ENCODE measurements at regions not wholly inside any gene's neighbourhood (a gene's known extent, or its start where the extent isn't known, plus 50 kb on each side); places are given as distances from the start of the nearest gene placed in this dataset.

GRCh38 chr7:152565731-152566130 lies 110.2 kb downstream of the XRCC2 start:
- no peak overlapping the region for H3K27ac ChIP-seq (ENCODE audit: low read depth, low read length, poor library complexity, severe bottlenecking)
- no TSS peak for BruUV-seq (replicated peaks)
- H3K4me3 ChIP-seq (ENCODE audit: low read depth, low read length, poor library complexity, severe bottlenecking): no peak overlapping the region
- intact Hi-C loops (cut with micrococcal nuclease; ENCODE audit: unreplicated experiment): no loop called here
- ChIA-PET CTCF (no interaction called here), POLR2A (ENCODE audit: low non-redundant PET) (no interaction called here)
- DNase-seq (ENCODE audit: low spot score): no peak
- no peaks in the 10 kb centered on the region for H3K4me1 ChIP-seq (ENCODE audit: insufficient read depth, low read length, poor library complexity, severe bottlenecking)
- no peaks in the 10 kb centered on the region for H3K9me3 ChIP-seq (ENCODE audit: low read depth, low read length, poor library complexity, severe bottlenecking)
- no peaks in the 10 kb centered on the region for H3K27me3 ChIP-seq (replicated peaks; ENCODE audit: insufficient read depth, low read depth, low read length, poor library complexity)
- no peaks in the 10 kb centered on the region for H3K36me3 ChIP-seq (ENCODE audit: insufficient read depth, low read length, poor library complexity, severe bottlenecking)
- TF ChIP-seq EZH2 (IDR thresholded peaks at IDR 0.05; ENCODE audit: borderline replicate concordance, low read depth, low read length, poor library complexity, severe bottlenecking) (no peak), CTCF (conservative IDR thresholded peaks at IDR 0.05; ENCODE audit: low read depth, low read length) (no peak)

DNA sequence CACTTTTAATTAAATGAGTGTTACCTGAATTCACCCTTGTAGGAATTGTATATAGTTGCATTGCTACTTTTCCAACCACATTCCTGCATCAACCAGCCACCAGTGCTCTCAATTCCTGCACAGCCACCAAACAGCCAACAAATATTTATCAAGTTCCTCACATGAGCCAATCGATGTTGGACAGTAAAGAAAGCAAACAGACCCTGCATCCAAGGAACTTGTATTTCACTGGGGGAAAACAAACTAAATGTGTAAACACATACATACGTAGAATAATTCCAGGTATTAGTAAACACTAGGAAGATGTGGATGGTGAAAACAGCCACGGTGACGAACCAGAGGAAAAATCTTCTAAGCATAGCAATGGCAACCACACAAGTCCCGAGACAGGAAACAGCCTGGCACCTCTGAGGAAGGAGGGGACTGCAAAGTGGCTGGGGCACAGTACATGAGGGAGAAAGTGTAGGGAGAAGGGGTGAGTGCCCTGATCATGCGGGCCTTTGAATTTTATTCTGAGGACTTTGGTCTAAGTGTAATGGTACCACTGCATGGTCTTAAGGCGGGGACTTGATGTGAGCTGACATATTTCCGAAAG lies 111.2 kb downstream of the XRCC2 start:
- no peaks in the 10 kb centered on the region for H3K9me3 ChIP-seq (ENCODE audit: low read depth, low read length, poor library complexity, severe bottlenecking)
- no peaks in the 10 kb centered on the region for H3K36me3 ChIP-seq (ENCODE audit: insufficient read depth, low read length, poor library complexity, severe bottlenecking)
- H3K4me1 ChIP-seq (ENCODE audit: insufficient read depth, low read length, poor library complexity, severe bottlenecking): no peaks in the 10 kb centered on the region
- no peak overlapping the region for H3K27ac ChIP-seq (ENCODE audit: low read depth, low read length, poor library complexity, severe bottlenecking)
- ChIA-PET POLR2A (ENCODE audit: low non-redundant PET) (no interaction called here), CTCF (no interaction called here)
- TF ChIP-seq EZH2 (IDR thresholded peaks at IDR 0.05; ENCODE audit: borderline replicate concordance, low read depth, low read length, poor library complexity, severe bottlenecking) (no peak), CTCF (conservative IDR thresholded peaks at IDR 0.05; ENCODE audit: low read depth, low read length) (no peak)
- H3K27me3 ChIP-seq (replicated peaks; ENCODE audit: insufficient read depth, low read depth, low read length, poor library complexity): no peaks in the 10 kb centered on the region
- DNase-seq (ENCODE audit: low spot score): no peak
- H3K4me3 ChIP-seq (ENCODE audit: low read depth, low read length, poor library complexity, severe bottlenecking): no peak overlapping the region
- intact Hi-C loops (cut with micrococcal nuclease; ENCODE audit: unreplicated experiment): no loop called here
- no TSS peak for BruUV-seq (replicated peaks)

GRCh38 chr7:152556013-152556755 lies 119.8 kb downstream of the XRCC2 start:
- no peak for DNase-seq (ENCODE audit: low spot score)
- no TSS peak for BruUV-seq (replicated peaks)
- Histone ChIP-seq H3K36me3 (ENCODE audit: insufficient read depth, low read length, poor library complexity, severe bottlenecking) (no peaks in the 10 kb centered on the region), H3K9me3 (ENCODE audit: low read depth, low read length, poor library complexity, severe bottlenecking) (no peaks in the 10 kb centered on the region), H3K4me1 (ENCODE audit: insufficient read depth, low read length, poor library complexity, severe bottlenecking) (no peaks in the 10 kb centered on the region), H3K27ac (ENCODE audit: low read depth, low read length, poor library complexity, severe bottlenecking) (no peak overlapping the region), H3K27me3 (replicated peaks; ENCODE audit: insufficient read depth, low read depth, low read length, poor library complexity) (no peaks in the 10 kb centered on the region), H3K4me3 (ENCODE audit: low read depth, low read length, poor library complexity, severe bottlenecking) (no peak overlapping the region)
- ChIA-PET CTCF (no interaction called here), POLR2A (ENCODE audit: low non-redundant PET) (no interaction called here)
- no peak for TF ChIP-seq EZH2 (IDR thresholded peaks at IDR 0.05; ENCODE audit: borderline replicate concordance, low read depth, low read length, poor library complexity, severe bottlenecking)
- no peak for TF ChIP-seq CTCF (conservative IDR thresholded peaks at IDR 0.05; ENCODE audit: low read depth, low read length)
- intact Hi-C loops (cut with micrococcal nuclease; ENCODE audit: unreplicated experiment): no loop called here
